ENCODE measurements at regions not wholly inside any gene's neighbourhood (a gene's known extent, or its start where the extent isn't known, plus 50 kb on each side); places are given as distances from the start of the nearest gene placed in this dataset.

- DNase-seq (ENCODE audit: low read depth, low spot score), result no peak
These were observed 1805.3 kb downstream of the PCDH7 start for GRCh38 chr4:32525420-32525819.

- no peak for DNase-seq (ENCODE audit: low read depth, low spot score)
These were observed 1824.7 kb downstream of the PCDH7 start for GRCh38 chr4:32544846-32545245.

- DNase-seq (ENCODE audit: low read depth, low spot score), result no peak
These were observed 1831.8 kb downstream of the PCDH7 start for GRCh38 chr4:32551943-32552342.

GRCh38 chr4:32560306-32560705 lies 1840.1 kb downstream of the PCDH7 start:
- DNase-seq (ENCODE audit: low read depth, low spot score), result no peak

- no peak for DNase-seq (ENCODE audit: low read depth, low spot score)
These were observed 1841.8 kb downstream of the PCDH7 start for GRCh38 chr4:32562010-32562409.

- no peak for DNase-seq (ENCODE audit: low read depth, low spot score)
These were observed 1844.5 kb downstream of the PCDH7 start for GRCh38 chr4:32564626-32565025.

GRCh38 chr4:32569861-32570260 lies 1849.7 kb downstream of the PCDH7 start:
- no peak for DNase-seq (ENCODE audit: low read depth, low spot score)

GRCh38 chr4:32572366-32572765 lies 1852.2 kb downstream of the PCDH7 start:
- no peak for DNase-seq (ENCODE audit: low read depth, low spot score)

- DNase-seq (ENCODE audit: low read depth, low spot score), result no peak
These were observed 1854.6 kb downstream of the PCDH7 start for GRCh38 chr4:32574803-32575202.

- DNase-seq (ENCODE audit: low read depth, low spot score), result no peak
These were observed 1868.9 kb downstream of the PCDH7 start for GRCh38 chr4:32589097-32589496.

- DNase-seq (ENCODE audit: low read depth, low spot score), result no peak
These were observed 1869.7 kb downstream of the PCDH7 start for GRCh38 chr4:32589853-32590252.

- no peak for DNase-seq (ENCODE audit: low read depth, low spot score)
These were observed 1877.2 kb downstream of the PCDH7 start for GRCh38 chr4:32597354-32597753.

GRCh38 chr4:32601848-32602247 lies 1881.7 kb downstream of the PCDH7 start:
- DNase-seq (ENCODE audit: low read depth, low spot score), result no peak

GRCh38 chr4:32607978-32608377 lies 1887.8 kb downstream of the PCDH7 start:
- no peak for DNase-seq (ENCODE audit: low read depth, low spot score)

GRCh38 chr4:32624943-32625603 lies 1904.9 kb downstream of the PCDH7 start:
- no peak for DNase-seq (ENCODE audit: low read depth, low spot score)

- DNase-seq (ENCODE audit: low read depth, low spot score), result no peak
These were observed 1905.6 kb downstream of the PCDH7 start for GRCh38 chr4:32625687-32626337.

- no peak for DNase-seq (ENCODE audit: low read depth, low spot score)
These were observed 1911.7 kb downstream of the PCDH7 start for GRCh38 chr4:32631831-32632230.

GRCh38 chr4:32633421-32633820 lies 1913.3 kb downstream of the PCDH7 start:
- no peak for DNase-seq (ENCODE audit: low read depth, low spot score)

- no peak for DNase-seq (ENCODE audit: low read depth, low spot score)
These were observed 1925.5 kb downstream of the PCDH7 start for GRCh38 chr4:32645653-32646052.

GRCh38 chr4:32658019-32658418 lies 1937.8 kb downstream of the PCDH7 start:
- DNase-seq (ENCODE audit: low read depth, low spot score), result no peak

- DNase-seq (ENCODE audit: low read depth, low spot score), result no peak
These were observed 1941.1 kb downstream of the PCDH7 start for GRCh38 chr4:32661229-32661628.

- DNase-seq (ENCODE audit: low read depth, low spot score), result no peak
These were observed 1942.6 kb downstream of the PCDH7 start for GRCh38 chr4:32662803-32663202.

- no peak for DNase-seq (ENCODE audit: low read depth, low spot score)
These were observed 1952.2 kb downstream of the PCDH7 start for GRCh38 chr4:32672359-32672758.

GRCh38 chr4:32680946-32681345 lies 1960.8 kb downstream of the PCDH7 start:
- DNase-seq (ENCODE audit: low read depth, low spot score), result no peak
